GM21825 (cell line): ENCODE measurements at regions not wholly inside any gene's neighbourhood (a gene's known extent, or its start where the extent isn't known, plus 50 kb on each side); places are given as distances from the start of the nearest gene placed in this dataset.
"Not testable (repeated sequence)": the region's sequence is repeated elsewhere in the genome, so short reads cannot be mapped to it uniquely, and the experiment has no call there.

Source experiments
- ATAC-seq: cut with Tn5 transposase; IDR thresholded peaks from one replicate; pipeline ENCODE4 v1.9.1; 2021; ENCODE audit warnings: mild to moderate bottlenecking, moderate library complexity; ENCODE audit not compliant: unreplicated experiment

- no peak for ATAC-seq
Observed at GRCh38 chr1:200496937-200497336, 87.1 kb upstream of the ZNF281 start.

DNA sequence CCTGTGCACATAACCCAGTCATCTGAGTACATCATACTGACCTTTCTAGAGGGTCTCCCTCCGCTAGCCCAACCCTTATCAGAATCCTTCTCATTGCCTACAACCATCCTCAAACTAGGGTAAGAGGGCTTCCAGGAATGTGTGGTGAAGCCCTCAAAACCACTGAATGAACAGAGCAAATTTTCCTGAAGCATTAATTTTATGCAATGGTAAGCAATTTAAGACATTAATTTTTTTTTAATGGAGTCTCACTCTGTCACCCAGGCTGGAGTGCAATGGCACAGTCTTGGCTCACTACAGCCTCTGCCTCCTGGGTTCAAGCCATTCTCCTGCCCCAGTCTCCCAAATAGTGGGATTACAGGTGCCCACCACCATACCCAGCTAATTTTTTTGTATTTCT is 86.1 kb upstream of the ZNF281 start:
- ATAC-seq, result no peak

- no peak for ATAC-seq
Observed at GRCh38 chr1:200493344-200493743, 83.5 kb upstream of the ZNF281 start.

DNA sequence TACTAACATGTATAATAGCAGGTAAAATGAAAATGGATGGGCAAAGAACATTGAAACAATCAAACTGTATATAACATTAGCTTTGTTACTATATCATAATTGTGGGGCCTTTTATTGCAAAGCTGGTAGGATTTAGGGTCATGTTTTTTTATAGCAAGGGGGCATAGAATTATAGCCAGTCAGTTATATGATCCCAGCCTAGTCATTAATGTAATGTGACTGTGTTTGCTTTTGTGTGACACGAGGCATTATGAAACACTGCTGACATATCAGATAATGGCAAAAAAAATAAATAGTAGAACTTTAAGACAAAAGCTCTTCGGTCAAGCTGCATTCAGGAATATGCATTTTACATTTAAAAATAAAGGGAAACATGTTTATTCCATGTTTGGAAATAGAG is 81.3 kb upstream of the ZNF281 start:
- no peak for ATAC-seq

DNA sequence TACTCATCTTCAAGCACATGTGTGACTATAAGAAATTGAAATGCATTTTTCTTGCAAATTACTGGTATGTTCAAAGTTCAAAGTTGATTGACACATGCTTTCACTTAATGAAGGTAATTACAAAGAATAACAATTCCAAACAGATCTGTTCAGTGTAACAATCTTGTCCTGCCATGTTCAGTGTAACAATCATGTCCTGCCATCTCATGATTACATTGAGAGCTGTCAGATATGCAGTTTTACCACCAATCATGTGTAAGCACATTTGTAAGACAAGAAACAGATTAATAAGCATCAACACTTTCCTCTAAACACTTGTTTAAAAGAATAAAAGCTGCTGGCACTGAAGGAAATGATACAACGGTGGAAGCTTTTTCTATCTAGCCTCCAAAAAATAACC is 80.3 kb upstream of the ZNF281 start:
- ATAC-seq, result no peak

- peak; percentile 54 for ATAC-seq
Observed at GRCh38 chr1:200488375-200489165, 78.7 kb upstream of the ZNF281 start.

DNA sequence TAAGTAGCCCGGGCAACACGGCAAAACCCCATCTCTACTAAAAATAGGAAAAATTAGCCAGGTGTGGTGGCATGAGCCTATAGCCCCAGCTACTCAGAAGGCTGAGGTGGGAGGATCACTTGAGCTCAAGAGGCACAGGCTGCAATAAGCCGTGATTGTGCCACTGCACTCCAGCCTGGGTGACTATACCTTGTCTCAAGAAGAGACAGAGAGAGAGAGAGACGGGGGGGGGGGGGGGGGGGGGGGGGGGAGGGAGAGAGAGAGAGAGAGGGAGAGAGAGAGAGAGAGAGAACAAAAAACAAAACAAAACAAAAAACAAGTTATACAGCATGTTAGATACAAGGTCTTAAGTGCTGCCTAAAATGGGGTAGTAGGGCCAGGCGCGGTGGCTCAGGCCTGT is 77.8 kb upstream of the ZNF281 start:
- ATAC-seq, result no peak

DNA sequence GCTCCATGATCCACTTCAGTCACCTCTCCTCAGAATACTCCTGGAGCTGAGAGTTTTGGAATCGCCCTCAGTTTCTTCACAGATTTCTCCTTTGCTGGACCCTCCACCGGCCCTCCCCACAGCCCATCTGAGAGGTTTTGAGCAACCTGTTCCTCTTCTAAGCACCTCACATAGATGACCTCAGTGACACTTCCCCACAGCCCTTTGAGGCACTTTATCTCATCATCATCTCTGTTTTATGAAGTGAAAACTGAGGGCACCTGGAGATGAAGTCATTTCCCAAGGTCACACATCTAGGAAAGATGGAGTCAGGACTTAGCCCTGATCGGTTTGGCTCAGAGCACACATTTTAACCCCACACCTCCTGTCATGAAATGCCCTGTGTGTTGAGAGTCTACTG is 76.8 kb upstream of the ZNF281 start:
- ATAC-seq, result no peak

DNA sequence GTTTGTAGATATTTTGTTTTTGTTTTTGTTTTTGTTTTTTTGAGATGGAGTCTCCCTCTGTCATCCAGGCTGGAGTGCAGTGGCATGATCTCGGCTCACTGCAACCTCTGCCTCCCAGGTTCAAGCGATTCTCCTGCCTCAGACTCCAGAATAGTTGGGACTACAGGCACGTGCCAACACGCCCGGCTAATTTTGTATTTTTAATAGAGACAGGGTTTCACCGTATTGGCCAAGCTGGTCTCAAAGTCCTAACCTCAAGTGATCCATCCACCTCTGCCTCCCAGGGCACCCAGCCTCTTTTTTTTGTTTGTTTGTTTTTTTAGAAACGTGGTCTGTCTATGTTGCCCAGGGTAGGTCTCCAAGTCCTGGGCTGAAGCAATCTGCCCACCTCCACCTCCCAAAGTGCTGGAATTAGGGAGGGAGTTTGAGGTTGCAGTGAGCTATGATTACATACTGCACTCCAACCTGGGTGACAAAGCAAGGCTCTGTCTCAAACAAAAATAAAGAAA is 74.7 kb upstream of the ZNF281 start:
- ATAC-seq, result not testable (repeated sequence)

DNA sequence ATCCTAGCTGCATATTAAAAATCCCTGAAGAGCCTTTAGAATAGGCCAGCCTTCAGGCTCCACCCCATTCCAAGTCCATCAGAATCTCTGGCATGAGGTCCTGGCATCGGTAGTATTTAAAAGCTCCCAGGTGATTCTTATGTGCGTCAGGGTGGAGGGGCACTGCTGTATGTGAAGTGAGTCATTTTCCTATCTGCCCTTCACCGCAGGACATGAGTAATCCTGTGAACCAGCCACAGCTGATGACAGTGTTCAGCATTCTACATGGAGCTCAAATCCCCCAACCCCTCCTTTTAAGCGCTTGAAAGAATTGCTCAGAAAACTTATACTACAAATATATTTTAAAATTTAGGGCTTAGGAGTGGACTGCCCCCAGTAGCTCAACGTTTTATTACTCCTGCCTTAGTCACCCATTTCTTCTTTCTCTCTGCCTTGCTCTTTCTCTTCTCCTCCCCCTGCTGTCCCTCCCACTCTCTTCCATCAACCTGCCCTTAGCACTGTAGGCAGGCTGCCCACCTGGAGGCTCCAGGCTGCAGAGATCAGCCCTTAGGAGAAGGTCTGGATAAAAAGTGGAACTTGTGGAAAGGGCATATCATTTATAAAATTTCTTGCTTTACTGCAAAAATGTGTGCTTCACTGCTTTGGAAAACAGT is 73.8 kb upstream of the ZNF281 start:
- peak; percentile 100 for ATAC-seq

GRCh38 chr1:200480964-200481363 is 71.1 kb upstream of the ZNF281 start:
- no peak for ATAC-seq

- ATAC-seq, result no peak
Observed at GRCh38 chr1:200479816-200480215, 70.0 kb upstream of the ZNF281 start.

- ATAC-seq, result no peak
Observed at GRCh38 chr1:200478945-200479558, 69.2 kb upstream of the ZNF281 start.

- no peak for ATAC-seq
Observed at GRCh38 chr1:200478239-200478623, 68.4 kb upstream of the ZNF281 start.

GRCh38 chr1:200474633-200475032 is 64.8 kb upstream of the ZNF281 start:
- ATAC-seq, result no peak

DNA sequence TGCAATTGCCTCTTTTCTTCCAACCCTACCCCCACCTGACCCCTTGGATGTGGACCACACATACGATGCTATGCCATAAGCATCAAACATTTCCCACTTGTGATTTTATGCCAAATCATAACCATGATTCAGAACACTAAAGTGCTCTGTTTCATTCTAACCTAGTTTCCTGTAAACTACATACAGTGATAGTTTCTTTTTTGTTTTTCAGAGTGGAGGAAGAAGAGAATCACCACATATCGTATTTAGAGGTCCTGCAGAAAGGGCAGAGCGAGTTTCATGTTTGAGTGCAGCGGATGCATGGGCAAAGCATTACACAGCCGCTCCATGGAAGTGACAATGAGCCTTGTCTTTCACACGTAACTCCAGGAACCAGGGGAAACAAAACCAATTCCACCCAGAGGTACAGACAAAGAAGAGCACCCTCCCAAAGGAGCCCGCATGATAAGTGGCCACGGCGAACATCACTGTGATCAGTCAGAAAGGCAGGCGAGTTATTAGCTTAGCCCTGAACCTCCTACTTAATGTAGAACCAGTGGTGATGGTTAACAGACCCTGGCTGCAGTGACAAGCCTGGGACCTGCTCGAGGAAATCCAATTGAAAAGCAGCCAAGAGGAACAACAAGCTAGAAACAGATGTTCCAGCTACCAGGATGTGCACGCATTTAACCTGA is 64.0 kb upstream of the ZNF281 start:
- peak; percentile 83 for ATAC-seq

- no peak for ATAC-seq
Observed at GRCh38 chr1:200471739-200472138, 61.9 kb upstream of the ZNF281 start.

GRCh38 chr1:200468264-200469001 is 58.6 kb upstream of the ZNF281 start:
- ATAC-seq, result no peak

DNA sequence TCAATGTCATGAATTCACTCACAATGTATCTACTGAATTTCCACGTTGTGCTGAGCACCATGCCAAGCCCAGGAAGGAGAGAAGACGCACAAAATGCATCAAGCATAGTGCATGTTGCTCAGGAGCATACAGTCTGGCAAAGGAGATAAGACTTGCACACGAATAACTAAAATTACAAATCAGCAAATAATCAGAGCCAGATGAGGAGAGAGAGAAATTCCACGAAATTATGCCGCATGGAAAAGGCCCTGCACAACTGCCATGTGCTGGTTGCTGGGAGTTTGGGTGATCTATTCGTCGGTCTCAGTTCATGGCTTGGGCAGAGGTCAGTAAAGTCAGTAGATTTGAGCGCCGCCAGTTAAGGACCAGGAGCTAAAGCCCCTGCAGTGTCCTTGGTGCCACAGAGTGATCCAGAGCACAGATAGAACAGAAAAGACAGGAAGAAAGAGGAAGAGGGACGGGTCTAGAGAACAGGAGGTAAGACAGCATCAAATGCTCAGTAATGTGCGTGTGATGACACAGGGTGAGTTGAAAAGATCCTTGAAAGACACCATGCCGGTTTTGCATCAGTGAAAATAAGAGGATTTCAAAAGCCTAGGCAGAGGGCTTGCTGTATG is 55.1 kb upstream of the ZNF281 start:
- no peak for ATAC-seq
